Neuron (in vitro differentiated cells): ENCODE measurements at regions not wholly inside any gene's neighbourhood (a gene's known extent, or its start where the extent isn't known, plus 50 kb on each side); places are given as distances from the start of the nearest gene placed in this dataset.

Source experiments
- H2AFZ ChIP-seq: one replicate; pipeline ENCODE4 v1.6.1; 2013; ENCODE audit warnings: low read depth, mild to moderate bottlenecking, inconsistent platforms, low read length, moderate library complexity
- H3K27me3 ChIP-seq: one replicate; pipeline ENCODE4 v1.6.1; 2013; ENCODE audit warnings: low read length; ENCODE audit not compliant: insufficient read depth
- H3K36me3 ChIP-seq: one replicate; pipeline ENCODE4 v1.6.1; 2013; ENCODE audit warnings: low read length; ENCODE audit not compliant: insufficient read depth
- H3K4me1 ChIP-seq: one replicate; pipeline ENCODE4 v1.6.1; 2013; ENCODE audit warnings: low read length; ENCODE audit not compliant: insufficient read depth
- H3K4me3 ChIP-seq: 2 replicates; pipeline ENCODE4 v1.5.1; 2013; ENCODE audit warnings: mild to moderate bottlenecking, low read length, moderate library complexity
- H3K9me3 ChIP-seq: one replicate; pipeline ENCODE4 v1.6.1; 2013; ENCODE audit warnings: low read length

DNA sequence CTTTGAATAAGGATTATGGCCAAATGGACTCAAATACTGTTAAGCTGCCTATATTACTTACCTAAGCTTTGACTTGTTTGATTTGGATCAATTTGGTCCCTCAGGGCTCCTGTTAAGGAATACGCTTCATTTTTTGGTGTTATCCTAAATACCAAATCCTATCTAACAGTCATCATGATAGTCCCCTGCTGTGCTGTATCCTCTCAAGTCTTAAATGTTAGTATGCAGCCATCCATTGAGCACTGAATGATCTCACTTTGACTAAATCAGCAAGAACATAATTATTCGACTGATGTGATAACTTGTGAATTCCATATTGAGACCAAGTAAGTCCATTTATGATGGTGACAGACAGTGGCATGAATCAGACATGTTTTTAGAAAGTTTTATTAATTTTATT lies 53.1 kb upstream of the ATF3 start:
- no peaks in the 10 kb centered on the region for H3K4me1 ChIP-seq
- no peak overlapping the region for H3K4me3 ChIP-seq

DNA sequence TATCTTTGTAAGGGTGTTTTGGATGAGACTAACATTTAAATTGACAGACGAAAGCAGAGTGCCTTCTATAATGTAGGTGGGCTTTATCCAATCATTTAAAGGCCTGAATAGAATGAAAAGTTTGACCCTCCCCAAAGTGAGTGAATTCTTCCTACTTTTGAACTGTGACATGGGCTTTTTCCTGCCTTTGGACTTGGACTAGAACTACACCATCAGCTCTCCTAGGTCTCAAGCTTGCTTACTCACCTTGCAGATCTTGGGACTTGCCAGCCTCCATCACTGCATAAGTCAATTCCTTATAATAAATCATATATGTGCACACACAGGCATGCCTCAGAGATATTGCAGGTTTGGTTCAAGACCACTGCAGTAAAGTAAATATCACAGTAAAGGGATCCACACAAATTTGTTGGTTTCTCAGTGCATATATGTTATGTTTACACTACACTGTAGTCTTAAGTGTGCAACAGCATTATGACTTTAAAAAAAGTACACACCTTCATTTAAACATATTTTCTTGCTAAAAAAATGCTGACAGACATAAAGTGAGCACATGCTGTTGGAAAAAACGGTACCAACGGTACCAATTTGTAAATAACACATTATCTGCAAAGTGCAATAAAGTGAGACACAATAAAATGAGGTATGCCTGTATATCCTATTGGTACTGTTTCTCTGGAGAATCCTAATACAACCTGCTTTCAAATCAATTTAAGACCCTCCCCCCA lies 51.6 kb upstream of the ATF3 start:
- Histone ChIP-seq H3K27me3 (no peaks in the 10 kb centered on the region), H3K4me1 (peaks cover 12% of the 10 kb centered on the region), H3K9me3 (no peaks in the 10 kb centered on the region), H3K4me3 (no peak overlapping the region), H2AFZ (no peak overlapping the region), H3K36me3 (no peaks in the 10 kb centered on the region)

More for the DNA sequence above, 53.1 kb upstream of the ATF3 start:
- H2AFZ ChIP-seq = no peak overlapping the region
- no peaks in the 10 kb centered on the region for H3K9me3 ChIP-seq
- H3K36me3 ChIP-seq = no peaks in the 10 kb centered on the region
- no peaks in the 10 kb centered on the region for H3K27me3 ChIP-seq

DNA sequence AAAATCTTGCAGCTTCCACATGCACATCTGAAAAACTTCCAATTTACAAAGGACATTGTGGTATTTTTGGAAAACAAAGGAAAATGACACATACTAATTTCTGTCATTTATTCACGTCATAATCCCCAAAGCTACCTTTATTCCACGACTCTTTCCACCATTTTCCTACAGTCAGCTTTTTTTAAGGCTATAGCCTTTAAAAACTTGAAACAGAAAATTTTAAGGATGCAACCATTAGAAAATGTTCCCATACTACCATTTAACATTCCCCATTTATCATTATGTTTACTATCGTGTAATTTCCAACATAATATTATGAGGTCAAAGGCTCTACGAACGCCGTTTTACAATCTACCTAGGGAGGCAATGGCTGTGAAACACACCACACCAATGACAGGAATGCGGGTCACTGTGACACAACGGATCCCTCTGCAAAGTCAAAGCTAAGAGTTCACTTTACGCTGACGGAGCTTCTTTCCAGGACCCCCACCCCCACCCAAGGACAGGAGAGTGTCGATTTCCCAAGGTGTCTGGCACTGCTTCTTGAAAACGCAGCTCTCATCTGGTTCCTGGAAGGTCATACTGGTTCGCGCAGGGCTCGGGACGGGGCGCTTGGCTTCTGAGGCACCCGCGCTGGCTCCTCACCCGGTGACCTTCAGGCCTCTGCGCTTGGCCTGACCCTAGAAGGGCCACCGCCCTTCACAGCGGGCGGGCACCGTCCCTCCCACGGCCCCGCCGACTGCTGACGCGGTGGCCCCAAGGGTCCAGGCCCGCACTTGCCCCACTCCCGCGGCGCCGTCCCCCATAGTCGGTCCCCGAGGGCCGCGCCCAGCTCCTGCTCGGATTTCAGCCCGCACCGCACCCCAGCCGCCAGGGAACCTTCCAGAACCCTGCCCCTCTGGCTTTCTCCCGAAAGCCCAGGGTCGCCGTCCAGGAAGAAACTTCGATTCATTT lies 50.5 kb upstream of the ATF3 start:
- H3K4me1 ChIP-seq = peaks cover 12% of the 10 kb centered on the region
- H3K9me3 ChIP-seq = no peaks in the 10 kb centered on the region
- H2AFZ ChIP-seq = no peak overlapping the region

DNA sequence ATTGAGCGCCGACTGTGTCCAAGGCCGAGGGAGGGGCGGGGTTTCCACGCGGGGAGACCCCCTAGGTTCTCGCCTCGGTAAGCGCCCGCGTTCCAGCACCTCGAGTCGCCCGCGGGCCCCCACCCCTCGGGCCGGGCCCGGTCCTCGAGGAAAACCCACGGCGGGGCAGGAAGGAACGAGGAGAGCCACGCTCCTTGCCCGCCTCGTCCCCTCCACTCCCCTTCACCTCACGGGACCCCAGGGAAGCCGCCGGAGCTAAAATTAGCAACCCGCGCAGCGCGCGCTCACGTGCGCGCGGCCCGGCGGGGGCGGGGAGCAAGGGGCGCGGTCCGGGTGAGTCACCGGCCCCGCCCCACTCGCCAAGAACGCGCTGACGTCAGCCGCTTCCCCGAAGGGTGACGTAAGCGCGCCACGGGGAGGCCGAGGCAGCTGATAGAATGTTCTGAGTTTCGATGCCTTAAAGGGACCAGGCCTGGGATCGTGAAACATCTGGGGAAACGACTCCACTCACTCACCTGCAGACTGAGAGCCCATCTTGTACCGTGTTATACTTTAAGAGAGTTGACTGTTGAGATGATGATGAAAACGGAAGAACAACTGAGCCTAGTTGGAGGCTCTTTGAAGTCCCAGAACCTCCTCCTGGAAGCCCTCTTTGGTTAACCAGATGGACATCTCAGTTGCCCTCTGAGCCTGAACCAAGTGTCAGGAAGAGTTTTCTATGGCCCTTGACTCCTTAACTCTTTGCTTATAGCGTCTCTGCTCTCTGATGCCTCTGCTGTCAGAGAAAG lies 49.7 kb upstream of the ATF3 start:
- no peaks in the 10 kb centered on the region for H3K36me3 ChIP-seq
- H2AFZ ChIP-seq = no peak overlapping the region
- no peaks in the 10 kb centered on the region for H3K9me3 ChIP-seq
- H3K27me3 ChIP-seq = no peaks in the 10 kb centered on the region
- peaks cover 12% of the 10 kb centered on the region for H3K4me1 ChIP-seq
- no peak overlapping the region for H3K4me3 ChIP-seq

More for the DNA sequence above, 50.5 kb upstream of the ATF3 start:
- Histone ChIP-seq H3K27me3 (no peaks in the 10 kb centered on the region), H3K4me3 (no peak overlapping the region), H3K36me3 (no peaks in the 10 kb centered on the region)
